Ectodermal cell (in vitro differentiated cells): ENCODE measurements at regions not wholly inside any gene's neighbourhood (a gene's known extent, or its start where the extent isn't known, plus 50 kb on each side); places are given as distances from the start of the nearest gene placed in this dataset.

Experiments
- H3K27ac ChIP-seq: 2 replicates; pipeline ENCODE4 v1.7.0; 2013; ENCODE audit warnings: mild to moderate bottlenecking, low read depth, low read length; ENCODE audit not compliant: insufficient read depth, poor library complexity, severe bottlenecking
- H3K27me3 ChIP-seq: 2 replicates; pipeline ENCODE4 v1.7.0; 2013; ENCODE audit warnings: mild to moderate bottlenecking, low read length; ENCODE audit not compliant: insufficient read depth, control insufficient read depth, poor library complexity, severe bottlenecking
- H3K36me3 ChIP-seq: one replicate; pipeline ENCODE4 v1.7.0; 2013; ENCODE audit warnings: low read length; ENCODE audit not compliant: control insufficient read depth, insufficient read depth
- H3K4me1 ChIP-seq: one replicate; pipeline ENCODE4 v1.7.0; 2013; ENCODE audit warnings: low read length; ENCODE audit not compliant: control insufficient read depth, insufficient read depth
- H3K4me3 ChIP-seq: 2 replicates; pipeline ENCODE4 v1.7.0; 2013; ENCODE audit warnings: low read depth, low read length, control low read depth; ENCODE audit not compliant: insufficient read depth
- H3K9me3 ChIP-seq: 2 replicates; pipeline ENCODE4 v1.7.0; 2013; ENCODE audit warnings: mild to moderate bottlenecking, low read length, moderate library complexity; ENCODE audit not compliant: control insufficient read depth
- whole genome bisulfite sequencing, 2 experiments: methylation state at CpG; one replicate each; pipeline ENCODE4 v1.1.7; 2013; ENCODE audit warnings: missing lambda C conversion rate in 2 of 2; 5-methylcytosine and 5-hydroxymethylcytosine counted together

GRCh38 chr2:198374375-198375082 is 570.1 kb downstream of the PLCL1 start:
- 75% methylated on average over 2 of the region's 3 CpGs; no CpG with 5 or more reads in 1 of the 2 experiments for WGBS, 2 experiments
- no peaks in the 10 kb centered on the region for H3K36me3 ChIP-seq
- no peaks in the 10 kb centered on the region for H3K4me1 ChIP-seq
- no peak overlapping the region for H3K4me3 ChIP-seq
- H3K9me3 ChIP-seq, result no peaks in the 10 kb centered on the region
- H3K27ac ChIP-seq, result no peak overlapping the region
- H3K27me3 ChIP-seq, result no peaks in the 10 kb centered on the region

- H3K9me3 ChIP-seq, result no peaks in the 10 kb centered on the region
- H3K27ac ChIP-seq, result no peak overlapping the region
- H3K27me3 ChIP-seq, result no peaks in the 10 kb centered on the region
- H3K36me3 ChIP-seq, result no peaks in the 10 kb centered on the region
- H3K4me1 ChIP-seq, result no peaks in the 10 kb centered on the region
- no peak overlapping the region for H3K4me3 ChIP-seq
- WGBS, 2 experiments, result 90 to 92% methylated on average over 8 to 10 of the region's 10 CpGs
Observed at GRCh38 chr2:198371921-198372543, 567.6 kb downstream of the PLCL1 start.

- Histone ChIP-seq H3K27ac (no peak overlapping the region), H3K4me1 (no peaks in the 10 kb centered on the region), H3K36me3 (no peaks in the 10 kb centered on the region), H3K4me3 (no peak overlapping the region), H3K27me3 (no peaks in the 10 kb centered on the region), H3K9me3 (no peaks in the 10 kb centered on the region)
- 91 to 96% methylated on average over 1 of the region's 1 CpG for WGBS, 2 experiments
Observed at GRCh38 chr2:198371329-198371728, 566.9 kb downstream of the PLCL1 start.

GRCh38 chr2:198368089-198368488 is 563.7 kb downstream of the PLCL1 start:
- Histone ChIP-seq H3K27ac (no peak overlapping the region), H3K36me3 (no peaks in the 10 kb centered on the region), H3K4me1 (no peaks in the 10 kb centered on the region), H3K4me3 (no peak overlapping the region), H3K9me3 (no peaks in the 10 kb centered on the region), H3K27me3 (no peaks in the 10 kb centered on the region)
- WGBS, 2 experiments, result 79 to 91% methylated on average over 2 of the region's 2 CpGs

- Histone ChIP-seq H3K4me1 (no peaks in the 10 kb centered on the region), H3K27ac (no peak overlapping the region), H3K9me3 (no peaks in the 10 kb centered on the region), H3K4me3 (no peak overlapping the region), H3K36me3 (no peaks in the 10 kb centered on the region), H3K27me3 (no peaks in the 10 kb centered on the region)
- WGBS, 2 experiments, result no CpG with 5 or more reads among the region's 1 CpG
Observed at GRCh38 chr2:198362740-198363139, 558.3 kb downstream of the PLCL1 start.

GRCh38 chr2:198359308-198359707 is 554.9 kb downstream of the PLCL1 start:
- no peak overlapping the region for H3K27ac ChIP-seq
- H3K4me3 ChIP-seq, result no peak overlapping the region
- WGBS, 2 experiments, result 97% methylated on average over 4 of the region's 5 CpGs
- H3K9me3 ChIP-seq, result no peaks in the 10 kb centered on the region
- no peaks in the 10 kb centered on the region for H3K4me1 ChIP-seq
- H3K36me3 ChIP-seq, result no peaks in the 10 kb centered on the region
- no peaks in the 10 kb centered on the region for H3K27me3 ChIP-seq

GRCh38 chr2:198356157-198356556 is 551.8 kb downstream of the PLCL1 start:
- Histone ChIP-seq H3K4me1 (no peaks in the 10 kb centered on the region), H3K9me3 (no peaks in the 10 kb centered on the region), H3K4me3 (no peak overlapping the region), H3K27me3 (no peaks in the 10 kb centered on the region), H3K36me3 (no peaks in the 10 kb centered on the region), H3K27ac (no peak overlapping the region)
- 91 to 96% methylated on average over 4 of the region's 4 CpGs for WGBS, 2 experiments

GRCh38 chr2:198351647-198352046 is 547.3 kb downstream of the PLCL1 start:
- H3K9me3 ChIP-seq, result no peaks in the 10 kb centered on the region
- no peak overlapping the region for H3K4me3 ChIP-seq
- no peaks in the 10 kb centered on the region for H3K4me1 ChIP-seq
- H3K27me3 ChIP-seq, result no peaks in the 10 kb centered on the region
- no peaks in the 10 kb centered on the region for H3K36me3 ChIP-seq
- WGBS, 2 experiments, result 93% methylated on average over 3 of the region's 4 CpGs
- no peak overlapping the region for H3K27ac ChIP-seq

- H3K9me3 ChIP-seq, result no peaks in the 10 kb centered on the region
- no peaks in the 10 kb centered on the region for H3K36me3 ChIP-seq
- H3K27me3 ChIP-seq, result no peaks in the 10 kb centered on the region
- H3K4me3 ChIP-seq, result no peak overlapping the region
- no peaks in the 10 kb centered on the region for H3K4me1 ChIP-seq
- WGBS, 2 experiments, result 82 to 97% methylated on average over 2 to 3 of the region's 4 CpGs
- H3K27ac ChIP-seq, result no peak overlapping the region
Observed at GRCh38 chr2:198347946-198348345, 543.6 kb downstream of the PLCL1 start.

GRCh38 chr2:198347349-198347748 is 543.0 kb downstream of the PLCL1 start:
- H3K36me3 ChIP-seq, result no peaks in the 10 kb centered on the region
- H3K27me3 ChIP-seq, result no peaks in the 10 kb centered on the region
- H3K9me3 ChIP-seq, result no peaks in the 10 kb centered on the region
- H3K4me1 ChIP-seq, result no peaks in the 10 kb centered on the region
- no peak overlapping the region for H3K4me3 ChIP-seq
- H3K27ac ChIP-seq, result no peak overlapping the region
- 88 to 90% methylated on average over 3 of the region's 3 CpGs for WGBS, 2 experiments
